Endothelial cell of umbilical vein (primary cell): ENCODE measurements at regions not wholly inside any gene's neighbourhood (a gene's known extent, or its start where the extent isn't known, plus 50 kb on each side); places are given as distances from the start of the nearest gene placed in this dataset.

Experiments
- EZH2 ChIP-seq: IDR thresholded peaks from 2 replicates; pipeline ENCODE4 v1.6.1; 2012; ENCODE audit warnings: borderline replicate concordance, low read depth, mild to moderate bottlenecking, moderate library complexity, low read length, inconsistent platforms; ENCODE audit not compliant: severe bottlenecking
- GATA2 ChIP-seq: IDR thresholded peaks from 2 replicates; pipeline ENCODE4 v1.7.0; 2011; ENCODE audit warnings: low read depth, mild to moderate bottlenecking, moderate library complexity, mixed read lengths, low read length; ENCODE audit not compliant: insufficient read length, insufficient read depth
- POLR2A ChIP-seq: IDR thresholded peaks from 2 replicates; pipeline ENCODE4 v1.6.1; 2012; ENCODE audit warnings: low read depth, mild to moderate bottlenecking, control low read depth, low read length
- TF ChIP-seq, protein P1 (sequence below), 2 donors: IDR thresholded peaks; 1 replicate in 1 of 2; 2 replicates in 1 of 2; pipeline ENCODE4 v1.5.1; 2011; ENCODE audit warnings: low read length in 2 of 2, mild to moderate bottlenecking in 2 of 2, moderate library complexity in 2 of 2, control low read depth in 1 of 2, inconsistent platforms in 1 of 2, low read depth in 1 of 2; ENCODE audit not compliant: insufficient read depth in 1 of 2; ENCODE audit errors: extremely low read depth in 1 of 2
- TF ChIP-seq, protein P2 (sequence below): IDR thresholded peaks from 2 replicates; pipeline ENCODE4 v1.6.1; 2011; ENCODE audit not compliant: insufficient read depth, insufficient read length

DNA sequence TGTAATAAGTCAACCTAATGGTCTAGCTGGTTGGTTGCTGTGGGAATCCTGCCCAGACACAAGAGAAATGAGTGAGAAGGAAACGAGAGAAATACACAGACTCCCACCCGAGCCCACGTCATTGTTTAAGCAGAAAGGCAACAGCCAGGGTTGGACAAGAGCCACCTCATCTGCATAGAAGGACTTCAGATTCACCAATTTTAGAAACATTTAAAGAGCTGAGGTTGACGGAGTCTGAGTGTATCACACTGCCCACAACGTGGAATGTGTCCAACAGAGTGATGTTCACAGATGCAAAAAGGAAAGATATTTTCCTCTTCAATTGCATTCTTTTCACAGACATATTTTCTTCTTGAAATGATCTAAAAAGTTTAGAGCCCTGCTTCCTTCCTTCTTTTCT is 349.5 kb downstream of the AGTPBP1 start:
- TF ChIP-seq GATA2 (no peak), POLR2A (no peak), EZH2 (no peak)
- TF ChIP-seq, protein P1, sequence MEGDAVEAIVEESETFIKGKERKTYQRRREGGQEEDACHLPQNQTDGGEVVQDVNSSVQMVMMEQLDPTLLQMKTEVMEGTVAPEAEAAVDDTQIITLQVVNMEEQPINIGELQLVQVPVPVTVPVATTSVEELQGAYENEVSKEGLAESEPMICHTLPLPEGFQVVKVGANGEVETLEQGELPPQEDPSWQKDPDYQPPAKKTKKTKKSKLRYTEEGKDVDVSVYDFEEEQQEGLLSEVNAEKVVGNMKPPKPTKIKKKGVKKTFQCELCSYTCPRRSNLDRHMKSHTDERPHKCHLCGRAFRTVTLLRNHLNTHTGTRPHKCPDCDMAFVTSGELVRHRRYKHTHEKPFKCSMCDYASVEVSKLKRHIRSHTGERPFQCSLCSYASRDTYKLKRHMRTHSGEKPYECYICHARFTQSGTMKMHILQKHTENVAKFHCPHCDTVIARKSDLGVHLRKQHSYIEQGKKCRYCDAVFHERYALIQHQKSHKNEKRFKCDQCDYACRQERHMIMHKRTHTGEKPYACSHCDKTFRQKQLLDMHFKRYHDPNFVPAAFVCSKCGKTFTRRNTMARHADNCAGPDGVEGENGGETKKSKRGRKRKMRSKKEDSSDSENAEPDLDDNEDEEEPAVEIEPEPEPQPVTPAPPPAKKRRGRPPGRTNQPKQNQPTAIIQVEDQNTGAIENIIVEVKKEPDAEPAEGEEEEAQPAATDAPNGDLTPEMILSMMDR (IDR thresholded peaks at IDR 0.05; ENCODE audit: extremely low read depth in 1 of 2, insufficient read depth in 1 of 2, low read depth in 1 of 2, low read length in 2 of 2), result no peak
- TF ChIP-seq, protein P2, sequence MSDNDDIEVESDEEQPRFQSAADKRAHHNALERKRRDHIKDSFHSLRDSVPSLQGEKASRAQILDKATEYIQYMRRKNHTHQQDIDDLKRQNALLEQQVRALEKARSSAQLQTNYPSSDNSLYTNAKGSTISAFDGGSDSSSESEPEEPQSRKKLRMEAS, result no peak
